ENCODE measurements at regions not wholly inside any gene's neighbourhood (a gene's known extent, or its start where the extent isn't known, plus 50 kb on each side); places are given as distances from the start of the nearest gene placed in this dataset.
A peak's percentile ranks its signal among the peaks of the same experiment; 100 is the strongest.

DNA sequence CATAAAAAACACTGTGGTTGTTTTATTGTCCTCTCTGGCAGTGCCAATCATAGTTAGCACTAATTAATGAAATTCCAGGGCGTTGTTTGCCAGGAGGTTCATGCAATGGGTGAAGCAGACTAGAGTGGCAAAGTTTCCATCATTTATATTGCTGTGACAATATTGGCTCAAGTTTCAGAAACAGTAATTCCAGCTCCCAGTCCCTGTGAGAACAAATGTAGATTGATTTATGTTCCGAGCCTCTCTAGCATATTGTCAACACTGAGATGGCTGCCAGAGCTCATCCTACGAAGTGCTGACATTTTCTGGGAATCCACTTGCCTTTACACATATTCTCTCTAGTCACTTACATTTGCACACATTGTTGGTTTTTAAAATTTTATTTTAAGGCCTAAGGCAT, 440.0 kb upstream of the IGFBP7 start:
- no peak for DNase-seq

DNA sequence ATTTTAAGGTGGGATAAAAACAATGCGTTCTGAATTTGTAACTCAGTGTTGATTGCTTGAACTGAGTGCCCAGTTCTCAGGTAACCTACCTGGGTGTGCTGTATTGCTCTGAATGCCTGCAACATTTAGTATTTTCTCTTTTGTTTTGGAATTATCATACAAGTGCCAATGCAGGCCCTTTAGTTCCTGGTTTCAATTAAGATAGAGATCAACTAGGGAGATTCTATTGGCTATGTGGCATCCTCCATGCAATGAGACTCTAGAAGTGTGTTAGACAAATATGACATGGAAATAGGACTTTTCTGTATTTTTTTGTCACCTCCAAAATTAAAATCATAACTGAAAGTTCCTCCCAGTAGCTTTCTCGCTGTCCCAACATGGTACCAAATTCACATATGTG, 438.7 kb upstream of the IGFBP7 start:
- no peak for DNase-seq

DNA sequence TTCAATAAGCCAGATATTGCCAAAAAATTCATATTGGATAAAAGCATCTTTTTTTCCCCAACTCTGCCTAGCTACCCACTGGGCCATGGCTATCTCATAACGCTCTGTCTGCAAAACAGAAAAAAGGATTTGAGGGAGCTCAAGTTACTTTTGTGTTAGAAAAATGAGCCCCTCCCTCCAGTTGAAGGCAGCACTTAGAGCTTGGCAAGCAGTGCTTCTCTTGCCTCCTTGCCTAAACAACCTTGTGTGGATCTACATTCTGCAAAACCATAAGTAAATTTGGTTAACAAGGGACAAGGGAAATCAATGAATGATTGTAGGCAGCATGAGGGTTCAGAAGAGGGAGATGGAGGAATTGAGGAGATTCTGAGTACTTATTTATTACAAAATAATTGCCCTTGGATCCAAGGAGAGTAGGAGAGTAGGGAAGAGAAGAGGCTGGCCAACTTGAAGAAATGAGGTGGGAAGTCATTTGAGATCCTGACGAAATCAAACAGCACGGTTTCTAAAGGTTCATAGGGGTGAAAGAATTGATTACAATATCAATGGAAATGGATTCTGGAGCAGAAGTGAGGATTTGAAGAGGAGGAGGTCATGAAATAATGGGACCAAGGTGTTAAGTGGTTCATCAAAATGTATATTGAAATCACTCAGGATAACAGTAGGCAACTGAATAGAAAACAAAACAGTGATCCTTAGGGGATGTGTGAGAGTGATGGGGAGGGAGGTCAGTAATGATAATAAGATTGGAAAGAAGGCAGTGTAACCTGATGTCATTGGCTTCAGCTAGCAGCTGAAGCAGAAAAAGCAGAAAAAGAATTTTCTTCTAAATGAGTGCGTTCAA, 434.8 kb upstream of the IGFBP7 start:
- no peak for DNase-seq

DNA sequence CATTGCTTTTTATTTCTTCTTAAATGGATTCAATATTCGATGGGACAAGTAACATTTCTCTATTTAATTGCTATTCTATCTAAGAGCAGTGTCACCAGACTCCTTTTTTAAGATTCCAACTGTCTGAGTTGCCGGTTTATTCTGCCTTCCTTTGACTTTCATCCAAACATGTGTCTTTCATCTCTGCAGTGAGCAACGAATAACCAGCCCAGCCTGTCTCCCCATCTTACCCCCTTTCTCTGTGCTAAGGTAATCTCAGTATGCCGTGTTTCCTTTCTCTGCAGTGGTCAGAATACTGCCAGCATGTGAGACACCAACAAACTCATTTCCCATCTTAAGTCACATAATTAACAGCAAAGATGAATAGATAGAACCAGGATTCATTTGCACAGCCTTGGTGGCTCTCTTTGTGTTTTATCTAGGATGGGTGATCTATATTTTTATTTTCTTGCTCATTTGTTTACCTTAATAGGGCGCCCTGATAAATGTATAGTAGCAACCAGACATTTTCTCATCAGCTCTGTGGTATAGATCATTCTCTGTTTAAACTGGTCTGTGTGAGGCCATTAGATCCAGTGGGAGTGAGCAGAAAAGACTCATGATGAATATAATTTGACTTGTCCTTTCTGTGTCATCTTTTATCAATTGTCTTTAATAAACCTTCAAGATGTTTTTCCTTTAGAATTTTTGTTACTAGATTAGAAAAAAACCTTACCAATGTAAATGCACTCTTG, 394.8 kb upstream of the IGFBP7 start:
- no peak for DNase-seq

DNA sequence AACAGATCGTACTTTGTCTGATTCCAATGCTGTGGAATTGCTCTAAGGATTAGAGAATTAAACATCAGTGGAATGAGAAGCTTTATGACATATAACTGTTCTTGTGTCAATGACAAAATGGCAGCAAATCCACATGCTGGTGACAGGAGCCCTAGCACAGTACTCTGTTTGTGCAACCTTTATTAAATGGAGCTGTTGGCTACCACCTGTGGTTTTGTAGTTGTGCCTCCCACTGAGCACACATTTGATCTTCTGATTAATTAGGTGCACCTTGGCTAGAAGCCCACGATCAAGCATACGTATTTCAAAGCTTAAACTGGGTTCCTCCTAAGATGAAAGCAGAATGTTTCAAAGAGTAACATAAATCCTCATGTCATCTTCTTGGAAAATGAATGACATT, 394.0 kb upstream of the IGFBP7 start:
- DNase-seq: no peak

DNA sequence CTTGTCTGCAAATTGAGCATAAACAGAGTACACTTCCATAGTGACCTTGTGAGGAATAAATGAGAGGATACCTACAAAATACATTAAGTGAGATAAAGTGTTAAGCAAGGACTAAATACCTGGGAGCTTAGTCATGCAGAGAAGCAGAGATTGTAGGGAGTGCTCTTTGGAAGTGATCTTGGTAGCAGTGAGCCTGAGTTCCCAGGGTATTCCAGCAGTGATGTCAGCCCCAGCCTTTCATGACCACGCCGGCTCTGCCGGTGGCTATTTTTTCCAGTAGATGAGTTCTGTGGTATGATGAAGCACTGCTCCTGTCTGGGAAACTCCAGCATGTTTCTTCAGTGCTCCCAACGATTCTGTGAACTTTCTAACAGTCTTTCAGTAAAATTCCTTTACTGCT, 391.5 kb upstream of the IGFBP7 start:
- DNase-seq: no peak

DNA sequence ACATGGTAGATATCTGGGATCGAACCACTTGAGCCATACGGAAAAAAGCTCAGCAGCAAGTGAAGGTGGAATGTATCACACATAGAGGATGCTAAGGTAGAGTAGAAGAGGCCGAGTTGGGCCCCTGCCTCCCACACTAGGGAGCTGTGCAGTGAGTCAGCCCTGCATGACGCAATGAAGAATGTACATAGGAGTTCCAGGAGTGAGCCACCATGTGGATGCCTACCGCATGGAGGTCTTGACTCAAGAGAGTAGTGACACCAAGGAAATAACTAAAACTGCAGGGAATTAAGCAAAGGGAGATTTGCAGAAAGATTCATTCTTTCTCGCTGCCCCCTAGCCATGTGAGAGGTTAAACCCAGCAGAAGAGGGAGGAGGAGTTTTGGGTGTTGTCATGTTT, 389.6 kb upstream of the IGFBP7 start:
- DNase-seq: no peak

DNA sequence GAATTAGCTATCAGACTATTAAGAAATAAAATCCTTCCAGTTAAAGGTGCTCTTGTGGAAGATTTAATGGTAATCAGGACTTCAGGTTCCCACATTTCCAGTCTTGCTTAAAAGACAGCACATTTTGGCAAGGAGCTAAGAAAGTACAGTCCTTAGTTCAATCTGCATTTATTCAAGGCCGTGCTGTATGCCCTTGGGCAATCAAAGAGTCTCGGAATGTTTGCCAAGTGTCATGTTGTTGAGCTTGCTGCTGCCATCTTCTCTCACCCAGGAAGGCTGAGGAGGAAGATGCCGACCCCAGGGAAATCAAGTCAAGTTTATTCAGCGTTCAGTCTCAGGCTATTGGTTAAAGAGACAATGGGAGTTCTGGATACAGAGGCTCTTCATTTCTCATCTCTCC, 388.1 kb upstream of the IGFBP7 start:
- no peak for DNase-seq

DNA sequence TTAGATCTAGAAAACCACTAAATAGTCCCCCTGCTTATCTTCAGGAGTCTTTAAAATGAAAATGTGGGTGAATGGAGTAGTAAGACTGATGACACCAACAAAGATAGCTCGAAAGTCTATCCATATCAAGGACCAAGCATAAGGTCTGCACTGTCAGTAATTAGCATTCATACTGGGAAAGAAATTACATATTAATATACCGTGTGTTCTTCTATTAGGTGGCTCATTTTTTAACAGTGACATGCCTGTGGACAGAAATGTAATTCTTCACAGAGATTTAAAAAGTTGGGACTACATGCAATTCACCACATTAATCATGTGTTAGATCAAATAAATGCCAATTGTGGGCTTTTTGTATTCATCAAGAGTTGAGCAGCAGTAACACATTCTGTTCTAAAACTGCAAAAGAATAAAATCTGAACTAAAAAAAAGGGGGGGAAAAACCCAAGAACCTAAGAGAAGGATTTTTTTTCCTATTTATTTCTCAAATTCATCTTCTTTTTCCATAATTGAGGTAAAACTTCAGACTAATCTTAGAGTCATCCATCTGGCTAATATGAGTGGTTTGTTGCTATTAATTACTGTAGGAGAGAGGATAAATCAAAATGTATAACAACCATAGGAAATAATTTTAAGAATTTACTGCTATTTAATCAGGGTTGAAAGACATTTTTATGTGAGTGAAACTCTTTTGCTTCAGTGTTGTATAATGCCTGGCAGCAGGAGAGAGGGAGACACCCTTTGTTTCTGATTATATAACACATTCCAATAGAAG, 386.7 kb upstream of the IGFBP7 start:
- DNase-seq: peak; percentile 9

DNA sequence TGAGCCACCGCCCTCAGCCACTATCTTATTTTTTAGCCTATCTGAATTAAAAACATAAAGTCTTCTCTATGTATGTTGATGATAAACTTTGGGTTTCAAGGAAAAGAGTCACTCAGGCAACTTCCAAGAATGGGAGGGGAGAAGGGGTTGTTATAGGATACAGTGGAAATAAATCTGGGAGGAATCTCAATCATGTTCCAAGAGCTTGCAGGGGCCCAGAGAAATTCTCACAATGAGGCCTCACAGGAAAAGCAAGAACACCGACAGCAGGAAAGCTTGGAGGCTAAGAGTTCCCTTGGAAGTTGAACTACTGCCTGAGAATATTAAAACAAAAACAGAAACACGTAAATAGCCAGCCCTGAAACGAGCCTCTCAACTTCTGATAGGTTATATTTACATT, 384.6 kb upstream of the IGFBP7 start:
- no peak for DNase-seq

DNA sequence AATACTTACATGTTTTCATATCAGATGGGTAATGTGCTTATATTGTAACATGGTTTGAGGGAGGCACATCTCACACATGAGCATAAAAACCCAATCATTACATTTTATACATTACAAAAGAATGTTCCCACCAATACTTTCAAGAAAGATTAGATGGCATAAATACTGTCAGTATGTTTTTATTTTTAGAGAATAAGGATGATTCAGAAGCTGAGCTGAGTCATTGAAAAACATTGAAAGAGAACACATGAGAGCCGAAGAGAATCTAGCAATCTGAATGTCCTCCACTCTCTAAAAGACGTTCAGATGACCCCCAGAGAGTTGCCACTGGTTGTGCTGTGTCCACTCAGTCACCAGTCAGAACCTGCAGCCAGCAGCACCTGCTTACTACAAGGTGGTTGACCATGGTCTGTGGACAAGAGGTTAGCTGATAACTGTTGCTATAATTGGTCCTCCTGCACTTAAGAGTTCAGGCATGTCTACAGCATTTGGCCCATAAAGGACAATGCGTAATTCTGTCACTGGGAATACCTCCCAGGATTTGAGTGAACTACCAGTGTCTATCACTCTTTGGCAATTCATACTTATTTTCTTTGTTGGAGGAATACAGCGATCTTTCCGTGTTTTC, 382.2 kb upstream of the IGFBP7 start:
- DNase-seq: no peak

DNA sequence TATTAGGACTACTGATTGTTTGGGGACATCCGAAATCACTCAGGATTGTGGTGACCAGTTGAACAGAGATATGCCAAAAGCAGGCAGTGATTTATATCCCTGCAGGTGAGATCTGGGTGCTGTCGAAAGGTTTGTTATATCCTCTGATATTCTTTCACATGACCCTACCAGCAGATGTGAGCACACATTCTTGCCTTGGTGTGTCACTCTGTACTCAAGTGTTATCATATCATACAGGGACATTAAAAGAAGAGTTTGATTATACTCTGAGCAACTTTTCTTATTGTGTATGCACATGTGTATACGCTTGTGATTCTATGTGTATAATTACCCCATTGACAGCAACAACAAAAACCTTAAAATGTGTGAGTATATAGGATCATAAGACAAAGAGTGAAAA, 381.2 kb upstream of the IGFBP7 start:
- no peak for DNase-seq

DNA sequence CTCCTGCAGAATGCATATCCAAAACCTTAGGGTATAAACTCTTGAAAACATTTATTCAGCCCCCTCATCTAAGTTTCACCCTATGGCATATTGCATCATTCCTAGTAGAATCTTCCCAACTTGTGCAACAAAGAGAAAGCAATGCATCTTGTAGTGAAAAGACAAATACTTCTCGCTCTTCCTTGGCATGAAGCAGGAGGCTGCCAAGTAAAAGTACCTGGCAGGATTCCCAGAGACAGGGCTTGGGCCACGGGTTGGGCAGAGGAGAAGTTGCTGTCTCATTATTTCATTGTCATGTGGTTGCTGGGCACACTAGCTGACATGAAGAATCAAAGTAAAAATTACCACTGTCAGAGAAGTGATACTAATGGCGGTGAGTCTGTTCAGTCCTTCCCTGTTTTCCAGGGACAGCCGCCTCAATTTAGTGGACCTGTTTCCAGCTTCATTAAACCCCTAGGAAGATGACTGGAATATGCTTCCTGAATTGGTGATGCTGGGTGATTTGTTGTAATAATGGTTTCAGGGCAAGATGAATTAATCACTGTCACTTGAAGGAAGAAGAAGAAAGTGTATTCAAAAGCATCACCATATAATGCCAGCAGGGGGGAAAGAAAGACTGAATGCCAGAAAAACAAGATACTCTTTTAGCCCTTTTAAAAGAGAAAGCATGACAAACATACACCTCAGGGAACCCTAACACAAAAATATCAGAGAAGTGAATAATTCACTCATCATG, 380.5 kb upstream of the IGFBP7 start:
- no peak for DNase-seq

DNA sequence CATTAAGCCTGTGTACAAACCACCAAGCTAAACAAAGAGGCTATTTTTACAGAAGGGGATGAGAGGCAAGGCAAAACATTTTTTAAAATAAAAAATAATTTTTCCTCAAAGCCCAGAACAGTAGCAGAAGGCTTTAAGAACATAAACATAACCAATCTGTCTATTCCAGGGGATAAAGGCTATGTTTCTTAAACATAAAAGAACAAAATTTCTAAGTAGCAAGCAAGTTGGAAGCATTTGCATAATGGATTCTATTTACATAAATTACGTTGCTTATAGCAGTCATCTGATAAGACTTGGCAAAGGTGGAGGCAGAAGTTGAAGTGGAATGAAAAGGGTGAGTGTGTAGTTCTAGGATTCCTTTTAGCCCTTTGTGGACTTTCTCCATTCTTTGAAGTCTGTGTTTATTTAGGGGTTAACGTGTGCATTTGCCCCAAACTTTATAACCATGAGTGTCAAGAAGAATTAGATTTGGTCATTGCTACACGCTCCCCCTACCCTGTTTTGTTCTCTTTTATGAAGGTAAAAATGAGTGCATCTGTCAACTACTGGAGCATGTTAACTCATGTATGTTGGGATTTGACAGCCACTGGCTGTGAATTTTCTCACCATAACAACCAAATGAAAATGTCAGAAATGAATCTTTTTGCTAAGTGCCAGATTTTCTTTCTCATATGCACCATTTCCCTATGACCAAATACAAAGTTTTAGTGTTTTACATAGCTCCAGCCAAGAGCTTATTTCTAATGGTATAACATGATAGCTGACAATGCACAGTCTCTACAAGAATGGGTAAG, 378.4 kb upstream of the IGFBP7 start:
- no peak for DNase-seq

DNA sequence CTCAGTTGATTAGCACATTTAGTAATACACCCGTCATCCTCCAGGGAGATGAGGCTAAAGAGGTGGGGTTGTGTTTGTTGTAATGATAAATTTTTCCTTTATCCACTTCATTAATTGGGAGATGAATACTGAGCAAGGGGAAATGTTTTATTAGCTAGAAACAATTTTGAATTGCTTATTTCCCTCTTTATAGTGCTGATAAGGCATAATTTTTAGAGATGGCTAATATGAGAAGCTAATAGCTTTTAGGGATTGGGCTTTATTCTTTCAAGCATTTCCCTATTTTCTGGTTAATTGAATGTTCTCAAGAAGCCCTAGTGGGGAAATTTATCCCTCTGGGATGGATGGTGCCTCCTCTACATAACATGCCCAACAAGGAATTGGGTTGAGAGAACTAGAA, 365.2 kb upstream of the IGFBP7 start:
- no peak for DNase-seq

DNA sequence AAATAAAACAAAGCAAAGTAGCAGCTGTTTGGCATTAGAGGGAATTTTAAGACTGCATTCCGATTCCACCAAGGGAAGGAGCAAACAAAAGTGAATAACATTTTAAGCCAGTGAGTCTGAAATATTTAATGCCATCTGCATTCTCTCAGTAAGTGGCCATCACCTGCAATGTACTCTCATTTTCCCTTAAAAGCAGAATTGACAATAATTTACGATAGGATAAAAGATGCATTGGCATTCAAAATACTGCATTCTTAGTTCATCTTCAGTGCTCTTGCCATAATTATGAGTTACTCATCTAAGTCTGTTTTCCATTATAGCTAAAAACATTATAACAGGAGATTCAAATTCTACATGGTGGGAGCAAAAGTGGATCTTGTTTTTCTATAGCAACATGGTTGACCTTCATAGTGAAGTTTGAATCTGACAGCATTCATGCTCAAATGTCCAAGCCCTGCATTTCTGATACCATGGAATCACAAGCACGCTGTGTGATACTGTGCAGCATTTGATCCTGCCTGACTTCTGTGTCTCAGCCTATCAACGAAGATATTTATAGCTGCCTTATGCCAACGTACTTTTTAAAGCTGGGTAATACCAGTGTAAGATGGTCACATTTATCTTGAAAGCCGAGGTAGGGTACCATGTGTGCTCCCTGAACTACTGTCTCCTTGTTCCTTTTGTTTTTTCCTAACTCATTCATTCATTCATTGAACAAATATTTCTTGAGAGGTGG, 355.3 kb upstream of the IGFBP7 start:
- DNase-seq: no peak

DNA sequence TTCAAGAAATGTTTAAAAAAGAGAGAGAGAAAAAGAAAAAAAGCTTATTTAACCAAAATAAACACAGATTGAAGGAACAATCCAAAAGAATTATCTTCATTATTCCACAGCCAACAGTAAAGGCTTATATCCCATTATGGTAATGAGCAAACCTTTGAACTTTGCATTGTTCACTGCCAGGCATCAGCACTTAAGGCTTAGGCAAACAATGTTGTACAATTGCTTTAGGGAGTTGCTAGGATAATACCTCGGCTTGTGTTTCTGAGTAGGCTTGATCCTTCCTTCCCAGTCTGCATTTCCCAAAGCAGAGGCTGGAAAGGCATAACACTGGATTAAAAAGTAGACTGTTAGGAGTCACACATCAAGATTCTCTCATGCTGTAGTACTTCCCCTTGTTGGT, 352.7 kb upstream of the IGFBP7 start:
- DNase-seq: no peak

DNA sequence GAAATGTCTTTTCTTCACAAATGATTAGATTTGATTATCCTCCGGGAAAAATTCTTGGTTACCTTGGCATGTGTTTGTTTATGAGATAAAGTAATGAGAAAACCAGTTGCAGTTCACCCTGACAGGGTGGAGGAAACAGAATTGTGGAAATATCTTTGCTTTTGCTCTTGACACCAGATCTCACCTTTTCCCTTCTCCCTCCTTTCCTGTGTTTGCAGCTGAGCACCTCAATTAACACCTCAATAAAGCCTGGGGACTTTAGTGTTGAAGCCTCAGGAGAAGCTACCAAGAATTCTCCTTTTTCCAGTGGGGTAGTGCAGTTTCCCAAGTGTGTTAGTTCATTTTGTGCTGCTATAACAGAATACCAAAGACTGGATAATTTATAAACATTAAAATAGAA, 350.8 kb upstream of the IGFBP7 start:
- DNase-seq: no peak

DNA sequence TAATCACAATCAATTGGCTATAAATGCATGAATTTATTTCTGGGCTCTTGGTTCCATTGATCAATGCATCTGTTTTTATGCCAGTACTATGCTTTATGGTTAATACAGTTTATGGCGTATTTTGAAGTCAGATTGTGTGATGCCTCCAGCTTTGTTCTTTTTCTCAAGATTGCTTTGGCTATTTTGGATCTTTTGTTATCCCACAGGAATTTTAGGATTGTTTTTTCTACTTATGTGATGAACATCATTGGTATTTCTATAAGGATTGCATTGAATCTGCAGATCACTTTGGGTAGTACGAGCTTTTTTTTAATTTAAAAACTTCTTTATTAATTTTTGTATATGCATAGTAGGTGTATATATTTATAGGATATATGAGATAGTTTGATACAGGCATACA, 338.7 kb upstream of the IGFBP7 start:
- no peak for DNase-seq

DNA sequence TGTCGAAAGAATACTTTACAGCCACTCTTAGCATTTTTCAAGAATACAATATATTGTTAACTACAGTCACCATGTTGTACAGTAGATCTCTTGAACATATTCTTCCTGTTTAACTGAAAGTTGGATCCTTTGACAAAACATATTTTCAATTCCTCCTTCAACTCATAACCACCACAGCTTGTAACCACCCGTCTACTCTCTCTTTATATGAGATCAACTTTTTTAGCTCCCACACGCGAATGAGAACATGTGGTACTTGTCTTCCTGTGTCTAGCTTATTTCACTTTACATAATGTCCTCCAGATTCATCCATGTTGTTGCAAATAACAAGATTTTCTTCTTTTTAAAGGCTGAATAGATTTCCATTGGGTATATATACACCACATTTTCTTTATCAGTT, 338.3 kb upstream of the IGFBP7 start:
- no peak for DNase-seq

DNA sequence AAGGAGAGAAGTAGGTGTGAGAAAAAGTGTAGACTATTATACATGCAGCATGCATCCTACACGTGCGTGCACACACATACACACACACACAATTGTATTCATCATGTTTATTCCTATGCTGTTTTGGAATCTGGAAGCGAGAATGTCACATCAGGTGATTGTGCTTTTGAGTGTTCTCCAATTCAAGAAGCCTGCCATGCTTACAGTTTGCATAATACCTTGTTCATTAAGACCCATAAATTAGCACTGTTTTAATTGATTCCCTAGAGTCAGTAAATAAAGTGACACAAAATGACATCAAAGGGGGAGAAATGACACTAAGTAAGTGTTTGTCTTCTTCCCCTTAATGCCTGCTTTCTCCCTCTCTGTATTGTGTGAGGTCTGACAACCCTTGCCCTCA, 336.1 kb upstream of the IGFBP7 start:
- no peak for DNase-seq

All from midbrain (tissue), 1 donor.